ENCODE measurements at regions not wholly inside any gene's neighbourhood (a gene's known extent, or its start where the extent isn't known, plus 50 kb on each side); places are given as distances from the start of the nearest gene placed in this dataset.
"Not testable (repeated sequence)": the region's sequence is repeated elsewhere in the genome, so short reads cannot be mapped to it uniquely, and the experiment has no call there.

GRCh38 chr6:27726619-27727023, 185.6 kb downstream of the OR2B2 start:
- no peak for DNase-seq

- DNase-seq, result no peak
Observed at GRCh38 chr6:27720607-27721580, 191.3 kb downstream of the OR2B2 start.

- not testable (repeated sequence) for DNase-seq
Observed at GRCh38 chr6:27719039-27719438, 193.2 kb downstream of the OR2B2 start.

- no peak for DNase-seq
Observed at GRCh38 chr6:27706431-27706830, 205.8 kb downstream of the OR2B2 start.

- DNase-seq, result no peak
Observed at GRCh38 chr6:27700337-27700736, 211.9 kb downstream of the OR2B2 start.

GRCh38 chr6:27694547-27694874, 217.7 kb downstream of the OR2B2 start:
- no peak for DNase-seq

GRCh38 chr6:27693766-27694546, 218.2 kb downstream of the OR2B2 start:
- DNase-seq, result peak; percentile 58 to 82

GRCh38 chr6:27692133-27692532, 219.2 kb upstream of the ZNF184 start:
- not testable (repeated sequence) for DNase-seq

GRCh38 chr6:27688014-27688586, 215.2 kb upstream of the ZNF184 start:
- DNase-seq, result peak; percentile 83 to 94

GRCh38 chr6:27687154-27688013, 214.5 kb upstream of the ZNF184 start:
- DNase-seq, result peak; percentile 74 to 92

GRCh38 chr6:27685279-27685678, 212.4 kb upstream of the ZNF184 start:
- DNase-seq, result no peak

- DNase-seq, result peak; percentile 56 to 77
Observed at GRCh38 chr6:27684264-27685211, 211.6 kb upstream of the ZNF184 start.

- DNase-seq, result no peak
Observed at GRCh38 chr6:27679964-27680694, 207.2 kb upstream of the ZNF184 start.

- DNase-seq, result no peak
Observed at GRCh38 chr6:27679308-27679963, 206.5 kb upstream of the ZNF184 start.

- no peak for DNase-seq
Observed at GRCh38 chr6:27678469-27678868, 205.6 kb upstream of the ZNF184 start.

GRCh38 chr6:27674882-27675281, 202.0 kb upstream of the ZNF184 start:
- DNase-seq, result no peak

GRCh38 chr6:27672113-27672799, 199.4 kb upstream of the ZNF184 start:
- DNase-seq, result peak; percentile 77 to 92

GRCh38 chr6:27669624-27670301, 196.9 kb upstream of the ZNF184 start:
- DNase-seq, result peak; percentile 30 to 40

GRCh38 chr6:27669295-27669623, 196.4 kb upstream of the ZNF184 start:
- no peak for DNase-seq
